ENCODE measurements at regions not wholly inside any gene's neighbourhood (a gene's known extent, or its start where the extent isn't known, plus 50 kb on each side); places are given as distances from the start of the nearest gene placed in this dataset.

GRCh38 chrX:68898598-68898997 is 69.8 kb downstream of the EFNB1 start:
- POLR2A ChIA-PET: no interaction called here
- no peak for FAIRE-seq

More at GRCh38 chrX:68898598-68898997, 69.8 kb downstream of the EFNB1 start:
- Histone ChIP-seq H3K4me2 (ENCODE audit: insufficient read depth, low read length) (no peak overlapping the region), H3K9me3 (replicated peaks; ENCODE audit: control insufficient read depth, insufficient read depth, low read length) (no peaks in the 10 kb centered on the region), H3K27me3 (ENCODE audit: control insufficient read depth in 2 of 2, insufficient read depth in 2 of 2, low read length in 2 of 2) (no peaks in the 10 kb centered on the region), H2AFZ (ENCODE audit: low read depth, low read length) (no peak overlapping the region), H3K4me3 (replicated peaks in 1 of 3; ENCODE audit: insufficient read depth in 1 of 3, low read depth in 1 of 3, low read length in 3 of 3) (no peak overlapping the region), H3K27ac (ENCODE audit: insufficient read depth, low read depth, low read length) (no peak overlapping the region), H3K9ac (replicated peaks; ENCODE audit: extremely low read depth, insufficient read depth, low read length) (no peak overlapping the region), H3K4me1 (ENCODE audit: control insufficient read depth, extremely low read depth, insufficient read depth, low read length) (peaks cover 15% of the 10 kb centered on the region), H3K79me2 (ENCODE audit: control insufficient read depth, insufficient read depth, low read length) (no peaks in the 10 kb centered on the region), H4K20me1 (replicated peaks; ENCODE audit: control insufficient read depth, extremely low read depth, insufficient read depth, low read length) (no peaks in the 10 kb centered on the region), H3K9me1 (replicated peaks; ENCODE audit: control insufficient read depth, extremely low read depth, insufficient read depth, low read length) (no peaks in the 10 kb centered on the region), H3K36me3 (ENCODE audit: control insufficient read depth in 2 of 2, extremely low read depth in 1 of 2, insufficient read depth in 2 of 2, low read length in 2 of 2) (no peaks in the 10 kb centered on the region)
- no TSS peak for BruUV-seq (replicated peaks)
- TF ChIP-seq FOS (IDR thresholded peaks at IDR 0.05; ENCODE audit: borderline replicate concordance, insufficient read depth, low read length): no peak
- TF ChIP-seq, protein P1, sequence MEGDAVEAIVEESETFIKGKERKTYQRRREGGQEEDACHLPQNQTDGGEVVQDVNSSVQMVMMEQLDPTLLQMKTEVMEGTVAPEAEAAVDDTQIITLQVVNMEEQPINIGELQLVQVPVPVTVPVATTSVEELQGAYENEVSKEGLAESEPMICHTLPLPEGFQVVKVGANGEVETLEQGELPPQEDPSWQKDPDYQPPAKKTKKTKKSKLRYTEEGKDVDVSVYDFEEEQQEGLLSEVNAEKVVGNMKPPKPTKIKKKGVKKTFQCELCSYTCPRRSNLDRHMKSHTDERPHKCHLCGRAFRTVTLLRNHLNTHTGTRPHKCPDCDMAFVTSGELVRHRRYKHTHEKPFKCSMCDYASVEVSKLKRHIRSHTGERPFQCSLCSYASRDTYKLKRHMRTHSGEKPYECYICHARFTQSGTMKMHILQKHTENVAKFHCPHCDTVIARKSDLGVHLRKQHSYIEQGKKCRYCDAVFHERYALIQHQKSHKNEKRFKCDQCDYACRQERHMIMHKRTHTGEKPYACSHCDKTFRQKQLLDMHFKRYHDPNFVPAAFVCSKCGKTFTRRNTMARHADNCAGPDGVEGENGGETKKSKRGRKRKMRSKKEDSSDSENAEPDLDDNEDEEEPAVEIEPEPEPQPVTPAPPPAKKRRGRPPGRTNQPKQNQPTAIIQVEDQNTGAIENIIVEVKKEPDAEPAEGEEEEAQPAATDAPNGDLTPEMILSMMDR (IDR thresholded peaks at IDR 0.05; ENCODE audit: extremely low read depth in 1 of 2, insufficient read depth in 1 of 2, low read depth in 1 of 2, low read length in 2 of 2): no peak
- no peak for TF ChIP-seq EZH2 (IDR thresholded peaks at IDR 0.05; ENCODE audit: borderline replicate concordance, low read depth, low read length, severe bottlenecking)
- no peak for TF ChIP-seq POLR2AphosphoS5 (IDR thresholded peaks at IDR 0.05; ENCODE audit: insufficient read depth, low read depth, low read length)
- TF ChIP-seq, protein P2, sequence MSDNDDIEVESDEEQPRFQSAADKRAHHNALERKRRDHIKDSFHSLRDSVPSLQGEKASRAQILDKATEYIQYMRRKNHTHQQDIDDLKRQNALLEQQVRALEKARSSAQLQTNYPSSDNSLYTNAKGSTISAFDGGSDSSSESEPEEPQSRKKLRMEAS (IDR thresholded peaks at IDR 0.05; ENCODE audit: insufficient read depth, insufficient read length): no peak
- TF ChIP-seq JUN (IDR thresholded peaks at IDR 0.05; ENCODE audit: borderline replicate concordance, insufficient read depth, insufficient read length, low read depth): no peak
- TF ChIP-seq GATA2 (IDR thresholded peaks at IDR 0.05; ENCODE audit: insufficient read depth, insufficient read length, low read depth, low read length): no peak
- TF ChIP-seq MYC (IDR thresholded peaks at IDR 0.05; ENCODE audit: low read depth, low read length): no peak
- intact Hi-C loops (cut with micrococcal nuclease) (no loop called here), dilution Hi-C loops (cut with MboI; ENCODE audit: extremely low pct_ligation_motif_present, low sequenced_read_pairs) (no loop called here)
- CTCF ChIA-PET: interaction anchor here (1.2 kb wide), 1 partner anchor 71 kb away, joined by 3 read pairs; no protein-coding TSS in a partner anchor
- DNase-seq (ENCODE audit: low read depth, low spot score): no peak

Measured in endothelial cell of umbilical vein (primary cell).